ENCODE measurements at regions not wholly inside any gene's neighbourhood (a gene's known extent, or its start where the extent isn't known, plus 50 kb on each side); places are given as distances from the start of the nearest gene placed in this dataset.

- TF ChIP-seq PRDM15 (CRISPR knock-in tag; IDR thresholded peaks at IDR 0.05) (0 out of 2 replicates have a peak, but pooled peaks have one; percentile 44), DNMT3B (CRISPR knock-in tag; conservative IDR thresholded peaks at IDR 0.05) (0 out of 2 replicates have a peak, but pooled peaks have one; percentile 8), RAD21 (CRISPR knock-in tag; IDR thresholded peaks at IDR 0.05) (no peak), ZBTB1 (CRISPR knock-in tag; IDR thresholded peaks at IDR 0.05; ENCODE audit: borderline replicate concordance) (no peak), RXRA (CRISPR knock-in tag; IDR thresholded peaks at IDR 0.05) (no peak), ZNF224 (CRISPR knock-in tag; IDR thresholded peaks at IDR 0.05) (no peak), POLR2AphosphoS2 (IDR thresholded peaks at IDR 0.05; ENCODE audit: low read depth, low read length) (no peak), HIVEP1 (CRISPR knock-in tag; IDR thresholded peaks at IDR 0.05) (no peak), TRIM24 (CRISPR knock-in tag; IDR thresholded peaks at IDR 0.05) (no peak), RXRB (CRISPR knock-in tag; IDR thresholded peaks at IDR 0.05; ENCODE audit: borderline replicate concordance) (no peak), TCF7 (IDR thresholded peaks at IDR 0.05; ENCODE audit: low read depth) (peak; percentile 77), ELF1 (CRISPR knock-in tag; IDR thresholded peaks at IDR 0.05) (no peak), MEIS2 (CRISPR knock-in tag; IDR thresholded peaks at IDR 0.05) (no peak), MIER3 (CRISPR knock-in tag; IDR thresholded peaks at IDR 0.05; ENCODE audit: borderline replicate concordance) (peak; percentile 79; the same call in 1 of the 2 replicates), ZNF3 (CRISPR knock-in tag; IDR thresholded peaks at IDR 0.05) (peak; percentile 58; the same call in 1 of the 2 replicates), ZNF878 (CRISPR knock-in tag; IDR thresholded peaks at IDR 0.05) (no peak), MXD4 (CRISPR knock-in tag; IDR thresholded peaks at IDR 0.05) (no peak)
- TF ChIP-seq, protein P1, sequence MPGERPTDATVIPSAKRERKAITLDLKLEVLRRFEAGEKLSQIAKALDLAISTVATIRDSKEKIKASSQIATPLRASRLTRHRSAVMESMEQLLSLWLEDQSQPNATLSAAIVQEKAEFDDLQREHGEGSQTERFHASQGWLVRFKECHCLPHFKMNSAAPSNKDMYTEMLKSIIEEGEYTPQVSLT (CRISPR knock-in tag; IDR thresholded peaks at IDR 0.05; ENCODE audit: borderline replicate concordance, low read depth), result no peak
- TF ChIP-seq, protein P2, sequence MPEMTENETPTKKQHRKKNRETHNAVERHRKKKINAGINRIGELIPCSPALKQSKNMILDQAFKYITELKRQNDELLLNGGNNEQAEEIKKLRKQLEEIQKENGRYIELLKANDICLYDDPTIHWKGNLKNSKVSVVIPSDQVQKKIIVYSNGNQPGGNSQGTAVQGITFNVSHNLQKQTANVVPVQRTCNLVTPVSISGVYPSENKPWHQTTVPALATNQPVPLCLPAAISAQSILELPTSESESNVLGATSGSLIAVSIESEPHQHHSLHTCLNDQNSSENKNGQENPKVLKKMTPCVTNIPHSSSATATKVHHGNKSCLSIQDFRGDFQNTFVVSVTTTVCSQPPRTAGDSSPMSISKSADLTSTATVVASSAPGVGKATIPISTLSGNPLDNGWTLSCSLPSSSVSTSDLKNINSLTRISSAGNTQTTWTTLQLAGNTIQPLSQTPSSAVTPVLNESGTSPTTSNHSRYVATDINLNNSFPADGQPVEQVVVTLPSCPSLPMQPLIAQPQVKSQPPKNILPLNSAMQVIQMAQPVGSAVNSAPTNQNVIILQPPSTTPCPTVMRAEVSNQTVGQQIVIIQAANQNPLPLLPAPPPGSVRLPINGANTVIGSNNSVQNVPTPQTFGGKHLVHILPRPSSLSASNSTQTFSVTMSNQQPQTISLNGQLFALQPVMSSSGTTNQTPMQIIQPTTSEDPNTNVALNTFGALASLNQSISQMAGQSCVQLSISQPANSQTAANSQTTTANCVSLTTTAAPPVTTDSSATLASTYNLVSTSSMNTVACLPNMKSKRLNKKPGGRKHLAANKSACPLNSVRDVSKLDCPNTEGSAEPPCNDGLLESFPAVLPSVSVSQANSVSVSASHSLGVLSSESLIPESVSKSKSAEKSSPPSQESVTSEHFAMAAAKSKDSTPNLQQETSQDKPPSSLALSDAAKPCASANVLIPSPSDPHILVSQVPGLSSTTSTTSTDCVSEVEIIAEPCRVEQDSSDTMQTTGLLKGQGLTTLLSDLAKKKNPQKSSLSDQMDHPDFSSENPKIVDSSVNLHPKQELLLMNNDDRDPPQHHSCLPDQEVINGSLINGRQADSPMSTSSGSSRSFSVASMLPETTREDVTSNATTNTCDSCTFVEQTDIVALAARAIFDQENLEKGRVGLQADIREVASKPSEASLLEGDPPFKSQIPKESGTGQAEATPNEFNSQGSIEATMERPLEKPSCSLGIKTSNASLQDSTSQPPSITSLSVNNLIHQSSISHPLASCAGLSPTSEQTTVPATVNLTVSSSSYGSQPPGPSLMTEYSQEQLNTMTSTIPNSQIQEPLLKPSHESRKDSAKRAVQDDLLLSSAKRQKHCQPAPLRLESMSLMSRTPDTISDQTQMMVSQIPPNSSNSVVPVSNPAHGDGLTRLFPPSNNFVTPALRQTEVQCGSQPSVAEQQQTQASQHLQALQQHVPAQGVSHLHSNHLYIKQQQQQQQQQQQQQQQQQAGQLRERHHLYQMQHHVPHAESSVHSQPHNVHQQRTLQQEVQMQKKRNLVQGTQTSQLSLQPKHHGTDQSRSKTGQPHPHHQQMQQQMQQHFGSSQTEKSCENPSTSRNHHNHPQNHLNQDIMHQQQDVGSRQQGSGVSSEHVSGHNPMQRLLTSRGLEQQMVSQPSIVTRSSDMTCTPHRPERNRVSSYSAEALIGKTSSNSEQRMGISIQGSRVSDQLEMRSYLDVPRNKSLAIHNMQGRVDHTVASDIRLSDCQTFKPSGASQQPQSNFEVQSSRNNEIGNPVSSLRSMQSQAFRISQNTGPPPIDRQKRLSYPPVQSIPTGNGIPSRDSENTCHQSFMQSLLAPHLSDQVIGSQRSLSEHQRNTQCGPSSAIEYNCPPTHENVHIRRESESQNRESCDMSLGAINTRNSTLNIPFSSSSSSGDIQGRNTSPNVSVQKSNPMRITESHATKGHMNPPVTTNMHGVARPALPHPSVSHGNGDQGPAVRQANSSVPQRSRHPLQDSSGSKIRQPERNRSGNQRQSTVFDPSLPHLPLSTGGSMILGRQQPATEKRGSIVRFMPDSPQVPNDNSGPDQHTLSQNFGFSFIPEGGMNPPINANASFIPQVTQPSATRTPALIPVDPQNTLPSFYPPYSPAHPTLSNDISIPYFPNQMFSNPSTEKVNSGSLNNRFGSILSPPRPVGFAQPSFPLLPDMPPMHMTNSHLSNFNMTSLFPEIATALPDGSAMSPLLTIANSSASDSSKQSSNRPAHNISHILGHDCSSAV (CRISPR knock-in tag; IDR thresholded peaks at IDR 0.05; ENCODE audit: borderline replicate concordance), result no peak
Measured at GRCh38 chr14:34368115-34368970, 93.7 kb downstream of the SPTSSA start (continued).

Data from HepG2 (cell line).